ENCODE measurements at regions not wholly inside any gene's neighbourhood (a gene's known extent, or its start where the extent isn't known, plus 50 kb on each side); places are given as distances from the start of the nearest gene placed in this dataset.

DNA sequence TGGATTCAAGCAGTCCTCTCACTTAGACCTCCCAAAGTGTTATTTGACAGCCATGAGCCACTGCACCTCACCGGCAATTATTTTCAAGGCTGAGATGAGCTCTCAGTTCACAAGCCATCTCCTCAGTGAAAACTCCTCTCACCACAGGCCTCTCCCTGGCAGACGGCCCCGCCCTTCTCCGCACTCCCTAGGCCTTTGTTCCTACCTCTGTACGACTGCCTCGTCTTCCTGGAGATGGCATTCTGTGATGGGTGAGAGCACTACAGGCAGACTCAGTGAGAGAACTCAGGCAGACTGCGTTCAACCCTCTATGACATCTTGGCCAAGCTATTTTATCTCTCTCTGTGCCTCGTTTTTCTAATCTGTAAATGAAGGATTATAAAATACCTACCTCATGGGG is 67.0 kb upstream of the TPM1 start:
- TF ChIP-seq EZH2 (IDR thresholded peaks at IDR 0.05; ENCODE audit: borderline replicate concordance, insufficient read depth, low read depth, low read length, poor library complexity, severe bottlenecking) = no peak
- TF ChIP-seq, protein P1, sequence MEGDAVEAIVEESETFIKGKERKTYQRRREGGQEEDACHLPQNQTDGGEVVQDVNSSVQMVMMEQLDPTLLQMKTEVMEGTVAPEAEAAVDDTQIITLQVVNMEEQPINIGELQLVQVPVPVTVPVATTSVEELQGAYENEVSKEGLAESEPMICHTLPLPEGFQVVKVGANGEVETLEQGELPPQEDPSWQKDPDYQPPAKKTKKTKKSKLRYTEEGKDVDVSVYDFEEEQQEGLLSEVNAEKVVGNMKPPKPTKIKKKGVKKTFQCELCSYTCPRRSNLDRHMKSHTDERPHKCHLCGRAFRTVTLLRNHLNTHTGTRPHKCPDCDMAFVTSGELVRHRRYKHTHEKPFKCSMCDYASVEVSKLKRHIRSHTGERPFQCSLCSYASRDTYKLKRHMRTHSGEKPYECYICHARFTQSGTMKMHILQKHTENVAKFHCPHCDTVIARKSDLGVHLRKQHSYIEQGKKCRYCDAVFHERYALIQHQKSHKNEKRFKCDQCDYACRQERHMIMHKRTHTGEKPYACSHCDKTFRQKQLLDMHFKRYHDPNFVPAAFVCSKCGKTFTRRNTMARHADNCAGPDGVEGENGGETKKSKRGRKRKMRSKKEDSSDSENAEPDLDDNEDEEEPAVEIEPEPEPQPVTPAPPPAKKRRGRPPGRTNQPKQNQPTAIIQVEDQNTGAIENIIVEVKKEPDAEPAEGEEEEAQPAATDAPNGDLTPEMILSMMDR (IDR thresholded peaks at IDR 0.05) = no peak
- no peak overlapping the region for H3K9ac ChIP-seq (ENCODE audit: low read length)
- no peak overlapping the region for H3K27ac ChIP-seq (ENCODE audit: low read length in 2 of 2)
- POLR2A ChIA-PET = no interaction called here
- H3K4me2 ChIP-seq (replicated peaks; ENCODE audit: low read depth, low read length, poor library complexity, severe bottlenecking) = no peak overlapping the region
- WGBS (ENCODE audit: insufficient coverage) = 78% methylated on average over 5 of the region's 8 CpGs
- peaks cover 0 to 2% (median 0%) of the 10 kb centered on the region in 4 experiments for H3K27me3 ChIP-seq (replicated peaks in 1 of 4; ENCODE audit: control extremely low read depth in 1 of 4, control insufficient read depth in 3 of 4, insufficient read depth in 4 of 4, low read length in 3 of 4)
- H2AFZ ChIP-seq (ENCODE audit: insufficient read depth, low read depth, low read length, poor library complexity, severe bottlenecking) = no peak overlapping the region
- CTCF ChIA-PET = no interaction called here
- no peaks in the 10 kb centered on the region for H3K4me1 Mint-ChIP-seq
- H4K20me1 ChIP-seq (ENCODE audit: control insufficient read depth, insufficient read depth, low read length, poor library complexity, severe bottlenecking) = no peaks in the 10 kb centered on the region
- no peaks in the 10 kb centered on the region for H3K4me1 ChIP-seq (ENCODE audit: control insufficient read depth in 2 of 2, insufficient read depth in 2 of 2, low read length in 2 of 2)
- H3K4me3 ChIP-seq (ENCODE audit: control extremely low read depth in 1 of 5, extremely low read depth in 1 of 5, insufficient read depth in 1 of 5, low read depth in 2 of 5, low read length in 4 of 5) = no peak overlapping the region
- DNase-seq = no peak
- H3K79me2 ChIP-seq (ENCODE audit: control insufficient read depth, insufficient read depth, low read length) = no peaks in the 10 kb centered on the region
- ATAC-seq (ENCODE audit: low read depth) = no peak
- H3K9me3 Mint-ChIP-seq (ENCODE audit: insufficient read depth) = no peaks in the 10 kb centered on the region
- H3K36me3 ChIP-seq (replicated peaks in 1 of 2; ENCODE audit: control extremely low read depth in 1 of 2, control insufficient read depth in 1 of 2, extremely low read depth in 1 of 2, insufficient read depth in 2 of 2, low read length in 1 of 2) = no peaks in the 10 kb centered on the region
- H3K4me3 Mint-ChIP-seq = no peak overlapping the region
- H3K9me3 ChIP-seq (ENCODE audit: control extremely low read depth in 1 of 3, control insufficient read depth in 2 of 3, insufficient read depth in 1 of 3, low read length in 2 of 3) = no peaks in the 10 kb centered on the region
- H3K27me3 Mint-ChIP-seq = peaks cover 14% of the 10 kb centered on the region
- intact Hi-C loops (cut with micrococcal nuclease) = no loop called here
- no peak overlapping the region for H3K27ac Mint-ChIP-seq

DNA sequence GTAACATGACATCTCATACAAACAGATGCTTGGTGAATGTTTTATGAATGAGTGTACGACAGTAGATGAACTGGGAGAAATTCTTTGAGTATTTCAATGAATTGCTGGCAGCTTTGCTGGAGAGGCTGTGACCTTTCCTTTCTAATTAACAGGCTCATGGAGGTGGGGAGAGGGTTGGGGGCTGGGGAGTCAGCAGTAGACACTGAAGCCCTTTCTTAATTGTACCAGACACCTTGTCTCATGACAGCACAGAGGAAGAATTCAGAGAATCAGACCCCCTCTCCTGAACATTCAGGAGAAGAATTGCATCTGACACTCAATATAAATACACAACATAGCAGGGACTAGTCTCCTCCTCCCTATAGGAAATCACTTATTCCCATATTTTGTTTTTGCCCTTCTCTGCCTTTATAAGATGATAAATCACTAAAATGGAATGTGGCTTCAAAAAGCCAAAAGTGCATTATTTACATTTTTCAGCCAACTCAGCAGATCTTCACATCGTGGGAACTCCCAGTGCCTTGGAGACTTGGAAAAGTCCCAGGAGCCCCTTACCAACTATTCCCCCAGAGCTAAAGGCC is 66.2 kb upstream of the TPM1 start:
- H3K27ac ChIP-seq (ENCODE audit: low read length in 2 of 2) = no peak overlapping the region
- H3K4me2 ChIP-seq (replicated peaks; ENCODE audit: low read depth, low read length, poor library complexity, severe bottlenecking) = no peak overlapping the region
- WGBS (ENCODE audit: insufficient coverage) = 100% methylated on average over 1 of the region's 2 CpGs
- intact Hi-C loops (cut with micrococcal nuclease) = no loop called here
- Mint-ChIP-seq H3K27ac (no peak overlapping the region), H3K27me3 (peaks cover 10% of the 10 kb centered on the region), H3K4me1 (no peaks in the 10 kb centered on the region), H3K9me3 (ENCODE audit: insufficient read depth) (no peaks in the 10 kb centered on the region), H3K4me3 (no peak overlapping the region)
- no peaks in the 10 kb centered on the region for H3K79me2 ChIP-seq (ENCODE audit: control insufficient read depth, insufficient read depth, low read length)
- H2AFZ ChIP-seq (ENCODE audit: insufficient read depth, low read depth, low read length, poor library complexity, severe bottlenecking) = no peak overlapping the region
- CTCF ChIA-PET = no interaction called here
- DNase-seq = no peak
- no peaks in the 10 kb centered on the region for H3K9me3 ChIP-seq (ENCODE audit: control extremely low read depth in 1 of 3, control insufficient read depth in 2 of 3, insufficient read depth in 1 of 3, low read length in 2 of 3)
- H3K9ac ChIP-seq (ENCODE audit: low read length) = no peak overlapping the region
- POLR2A ChIA-PET = no interaction called here
- no peak for ATAC-seq (ENCODE audit: low read depth)
- H3K4me1 ChIP-seq (ENCODE audit: control insufficient read depth in 2 of 2, insufficient read depth in 2 of 2, low read length in 2 of 2) = no peaks in the 10 kb centered on the region
- no peaks in the 10 kb centered on the region for H4K20me1 ChIP-seq (ENCODE audit: control insufficient read depth, insufficient read depth, low read length, poor library complexity, severe bottlenecking)
- no peaks in the 10 kb centered on the region for H3K36me3 ChIP-seq (replicated peaks in 1 of 2; ENCODE audit: control extremely low read depth in 1 of 2, control insufficient read depth in 1 of 2, extremely low read depth in 1 of 2, insufficient read depth in 2 of 2, low read length in 1 of 2)
- H3K4me3 ChIP-seq (ENCODE audit: control extremely low read depth in 1 of 5, extremely low read depth in 1 of 5, insufficient read depth in 1 of 5, low read depth in 2 of 5, low read length in 4 of 5) = no peak overlapping the region
- peaks cover 0 to 2% (median 0%) of the 10 kb centered on the region in 4 experiments for H3K27me3 ChIP-seq (replicated peaks in 1 of 4; ENCODE audit: control extremely low read depth in 1 of 4, control insufficient read depth in 3 of 4, insufficient read depth in 4 of 4, low read length in 3 of 4)
- TF ChIP-seq EZH2 (IDR thresholded peaks at IDR 0.05; ENCODE audit: borderline replicate concordance, insufficient read depth, low read depth, low read length, poor library complexity, severe bottlenecking) = no peak
- TF ChIP-seq, protein P1 (IDR thresholded peaks at IDR 0.05) = no peak

Data from B cell (primary cell).